HG03025 (cell line): ENCODE measurements at regions not wholly inside any gene's neighbourhood (a gene's known extent, or its start where the extent isn't known, plus 50 kb on each side); places are given as distances from the start of the nearest gene placed in this dataset.

Experiments used
- ATAC-seq: cut with Tn5 transposase; IDR thresholded peaks from one replicate; pipeline ENCODE4 v1.9.1; 2021; ENCODE audit warnings: mild to moderate bottlenecking, moderate library complexity; ENCODE audit not compliant: unreplicated experiment, low FRiP score

DNA sequence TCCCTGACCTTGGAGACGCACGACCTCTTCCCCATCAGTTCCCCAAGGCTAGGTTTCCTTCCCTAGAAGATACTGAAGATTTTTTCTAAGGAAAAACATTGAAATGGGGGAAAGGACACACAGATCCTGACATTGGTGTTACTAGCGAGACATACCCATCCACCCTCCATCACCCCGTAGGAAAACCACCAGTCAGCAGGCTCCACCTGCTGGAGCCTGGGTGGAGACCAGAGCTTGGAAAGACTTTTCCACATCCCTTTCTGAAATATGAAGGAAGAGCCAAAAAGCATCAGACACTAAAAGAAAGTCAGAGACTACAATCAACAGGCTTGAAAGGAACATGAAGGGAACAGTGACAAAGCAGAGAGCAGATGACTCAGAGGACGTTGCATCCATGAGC lies 638.0 kb downstream of the IRX1 start:
- ATAC-seq, result no peak

DNA sequence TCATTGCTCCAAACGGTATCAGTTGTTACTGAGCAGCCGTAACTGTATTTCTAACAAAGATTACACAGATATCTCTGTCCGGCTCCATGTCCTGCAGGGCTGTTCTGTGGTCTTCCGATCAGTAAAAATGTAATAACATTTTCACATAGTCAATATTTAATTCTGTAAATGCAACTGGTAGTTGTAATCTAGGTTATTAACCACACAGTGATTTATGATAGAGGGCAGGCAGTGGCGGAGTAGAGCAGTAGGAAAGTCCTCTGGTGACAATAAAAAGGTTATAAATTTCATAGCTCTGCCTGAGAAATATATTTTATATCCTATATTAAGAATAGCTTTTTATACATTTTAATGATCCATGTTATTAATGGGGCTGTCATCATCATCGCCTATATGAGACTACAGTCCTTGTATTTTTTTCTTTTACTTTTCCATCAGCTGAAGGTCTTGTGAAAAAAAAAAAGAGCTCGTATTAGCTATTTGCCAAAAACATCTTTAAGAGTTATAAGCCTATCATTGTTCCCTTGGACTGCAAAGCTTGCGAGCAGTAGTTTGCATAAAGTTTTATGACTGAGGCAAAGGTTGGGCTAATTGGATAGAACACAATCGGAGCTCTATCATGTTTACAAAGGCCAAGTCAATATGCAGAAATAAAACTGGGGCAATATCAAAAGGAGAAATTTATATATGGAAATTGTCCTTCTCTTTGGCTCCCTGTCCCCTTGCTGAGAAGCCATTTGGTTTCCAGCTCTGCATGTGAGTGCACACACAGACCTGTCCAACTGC lies 648.0 kb downstream of the IRX1 start:
- ATAC-seq, result no peak

DNA sequence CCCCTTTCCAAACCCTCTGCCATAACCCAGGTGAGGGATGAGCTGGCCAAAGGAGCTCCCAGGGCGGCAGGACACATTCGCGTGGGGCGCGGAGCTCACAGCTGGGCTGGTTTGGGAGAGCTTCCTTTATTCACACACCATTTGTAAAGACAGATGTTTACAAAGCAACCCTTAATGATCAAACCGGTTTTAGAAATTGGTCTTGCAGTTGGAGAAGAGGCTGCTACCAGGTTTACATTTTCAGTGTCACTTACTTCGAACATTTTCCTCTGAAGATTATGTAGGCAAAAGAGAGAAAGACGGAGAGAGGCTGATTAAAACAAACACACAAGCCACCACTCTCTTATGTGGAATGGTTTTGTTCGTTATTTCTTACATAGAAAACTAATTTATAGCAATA lies 648.7 kb downstream of the IRX1 start:
- ATAC-seq, result no peak

DNA sequence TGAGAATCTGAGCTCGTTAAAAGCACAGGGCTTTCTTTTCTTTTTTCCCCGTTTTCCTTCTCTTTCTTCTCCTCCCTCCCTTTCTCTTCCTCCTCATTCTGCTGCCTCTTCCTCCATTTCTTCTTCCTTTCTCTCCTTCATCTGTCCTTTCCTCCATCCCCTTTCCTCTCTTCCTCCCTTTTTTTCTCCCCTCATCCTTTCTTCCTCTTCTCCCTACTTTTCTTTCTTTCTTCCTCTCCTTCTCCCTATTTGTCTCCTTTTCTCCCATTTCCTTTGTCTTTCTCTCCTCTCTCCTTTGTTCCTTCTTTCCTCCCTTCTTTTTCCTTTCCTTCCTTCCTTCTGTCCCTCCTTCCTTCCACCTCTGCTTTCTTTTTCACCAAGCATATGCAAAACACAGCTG lies 649.4 kb downstream of the IRX1 start:
- no peak for ATAC-seq

DNA sequence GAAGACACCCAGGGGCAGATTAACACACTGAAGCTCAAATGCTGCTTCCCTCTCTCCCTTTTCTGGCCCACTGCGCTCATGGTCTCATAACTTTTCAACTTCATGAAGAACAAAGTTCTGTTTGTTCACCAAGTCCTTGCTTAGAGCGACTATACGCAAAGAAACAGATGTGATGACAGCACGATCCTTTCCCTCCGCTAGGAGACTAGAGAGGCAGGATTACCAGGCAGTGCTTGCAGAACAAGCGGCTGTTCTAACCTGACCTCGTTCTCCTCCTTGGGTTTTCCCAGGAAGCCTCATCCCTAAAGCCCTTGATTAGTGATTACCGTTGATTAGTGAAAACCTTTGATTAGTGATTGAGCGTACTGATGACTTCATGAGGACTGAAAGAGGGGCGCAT lies 649.9 kb downstream of the IRX1 start:
- ATAC-seq, result no peak

DNA sequence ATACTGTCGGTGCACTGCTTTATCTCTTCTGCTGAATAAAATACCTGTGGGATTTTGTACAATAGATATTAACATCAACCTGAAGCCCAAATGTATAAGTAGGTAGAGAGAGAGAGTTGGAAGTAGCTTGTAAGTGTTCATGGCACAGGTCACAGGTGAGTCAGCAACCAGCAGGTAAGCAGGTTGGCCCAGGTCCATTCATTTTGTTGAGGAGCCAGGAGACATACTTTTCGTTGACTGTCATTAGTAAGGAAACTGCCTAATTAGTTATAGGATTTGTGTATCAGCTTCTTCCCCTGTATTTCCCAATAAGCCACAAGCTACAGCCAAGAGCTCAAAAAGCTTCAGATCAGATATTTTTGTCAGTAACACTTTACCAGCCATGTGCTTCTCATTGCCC lies 650.8 kb downstream of the IRX1 start:
- no peak for ATAC-seq

DNA sequence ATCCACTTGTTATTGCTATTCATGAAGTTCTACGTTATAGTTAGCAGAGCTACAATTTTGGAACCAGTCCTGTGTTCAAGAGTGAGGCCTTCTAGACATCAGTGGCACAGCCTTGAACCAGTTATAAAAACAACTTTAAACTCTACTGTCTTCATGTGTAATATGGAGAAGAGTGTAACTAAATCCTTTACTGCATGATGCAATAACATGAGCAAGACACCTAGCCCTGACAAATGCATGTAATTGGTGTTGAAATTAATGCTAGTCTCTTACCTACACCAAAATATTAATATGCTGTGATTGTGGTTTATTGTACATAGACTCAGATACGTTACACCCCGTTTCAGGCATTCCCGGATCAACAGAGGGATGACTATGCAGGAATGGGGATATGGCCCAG lies 654.6 kb downstream of the IRX1 start:
- no peak for ATAC-seq

DNA sequence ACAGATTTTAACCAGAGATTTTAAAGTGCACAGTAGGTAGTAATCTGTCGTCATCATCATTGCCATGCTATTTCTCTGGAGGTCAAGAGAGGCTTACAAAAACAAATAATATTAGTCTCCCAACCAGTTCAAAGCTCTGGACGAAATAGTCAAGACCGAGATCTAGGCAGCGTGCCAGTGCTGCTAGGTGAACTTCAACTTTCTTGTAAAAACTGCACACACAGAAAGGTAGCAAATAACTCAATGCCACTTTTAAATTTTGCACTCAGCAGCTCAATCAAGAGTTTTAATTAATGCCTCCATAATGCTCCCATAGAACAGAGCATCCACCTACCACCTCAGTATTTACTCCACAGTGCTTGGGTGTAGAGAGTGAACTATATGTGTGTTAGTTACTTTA lies 656.8 kb downstream of the IRX1 start:
- ATAC-seq, result no peak

DNA sequence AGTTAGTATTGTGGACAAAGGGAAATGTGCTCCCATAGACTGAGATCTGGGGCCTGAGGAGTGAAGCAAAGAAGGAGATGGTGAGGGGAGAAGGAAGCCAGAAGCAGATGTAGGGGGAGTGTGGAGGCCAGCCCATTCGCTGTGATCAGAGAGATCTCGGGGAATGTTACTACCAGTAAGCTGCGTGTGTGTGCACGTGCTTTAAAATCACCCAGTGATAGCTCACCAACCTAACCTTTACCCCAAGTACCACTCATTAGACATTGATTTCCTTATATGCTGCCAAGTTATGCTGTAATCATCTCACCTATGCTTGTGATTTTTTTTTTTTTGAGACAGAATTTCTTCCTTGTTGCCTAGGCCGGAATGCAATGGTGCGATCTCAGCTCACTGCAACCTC lies 659.1 kb downstream of the IRX1 start:
- no peak for ATAC-seq

DNA sequence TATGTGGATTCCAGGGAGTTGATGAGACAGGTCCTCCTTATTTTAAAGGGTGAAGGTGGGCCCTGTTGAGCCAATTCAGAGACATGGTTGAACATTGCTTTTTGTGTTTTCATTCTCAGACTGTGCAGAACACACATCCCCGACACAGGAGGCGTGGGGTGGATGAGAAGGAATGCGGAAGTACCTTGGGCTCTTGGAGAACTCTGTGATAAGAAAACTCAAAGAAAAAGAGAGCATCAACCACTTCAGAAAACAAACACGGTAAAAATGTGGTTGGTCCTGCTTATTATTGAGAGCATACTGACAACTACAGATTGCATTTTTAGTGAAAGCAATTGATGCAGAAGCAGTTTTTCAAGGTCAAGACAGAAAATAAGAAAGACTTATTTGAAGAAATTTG lies 659.8 kb downstream of the IRX1 start:
- no peak for ATAC-seq

DNA sequence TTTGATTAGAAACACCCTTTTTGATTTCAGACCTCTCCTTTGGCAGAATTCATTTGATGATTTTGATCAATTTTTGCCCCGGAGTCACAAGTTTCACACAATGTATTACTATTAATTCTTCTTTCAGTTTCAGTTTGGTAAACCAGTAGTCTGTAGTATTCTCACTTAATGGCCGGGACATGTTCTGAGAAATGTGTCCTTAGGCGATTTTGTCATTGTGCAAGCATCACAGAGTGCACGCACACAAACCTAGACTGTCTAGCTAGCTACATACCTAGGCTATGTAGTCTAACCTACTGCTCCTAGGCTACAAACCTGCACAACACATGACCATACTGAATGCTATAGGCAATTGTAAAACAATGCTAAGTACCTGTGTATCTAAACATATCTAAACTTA lies 662.5 kb downstream of the IRX1 start:
- no peak for ATAC-seq

DNA sequence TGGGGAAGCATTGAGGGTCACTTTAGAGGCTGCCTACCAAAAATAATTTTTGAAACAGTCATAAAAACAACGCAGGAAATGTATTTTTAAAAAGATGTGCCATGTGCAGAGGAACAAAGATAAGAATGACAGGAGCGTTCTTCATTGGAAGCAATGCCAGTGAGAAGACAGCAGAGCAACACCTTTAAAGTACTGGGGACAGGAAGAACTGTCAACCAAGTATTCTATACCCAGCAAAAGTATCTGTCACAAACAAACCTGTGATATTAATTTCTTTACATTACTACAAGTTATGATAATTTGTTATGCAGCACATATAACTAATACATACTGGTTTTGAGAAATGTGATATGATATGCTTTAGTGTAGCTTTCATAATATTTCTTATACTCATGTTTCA lies 675.6 kb downstream of the IRX1 start:
- no peak for ATAC-seq

DNA sequence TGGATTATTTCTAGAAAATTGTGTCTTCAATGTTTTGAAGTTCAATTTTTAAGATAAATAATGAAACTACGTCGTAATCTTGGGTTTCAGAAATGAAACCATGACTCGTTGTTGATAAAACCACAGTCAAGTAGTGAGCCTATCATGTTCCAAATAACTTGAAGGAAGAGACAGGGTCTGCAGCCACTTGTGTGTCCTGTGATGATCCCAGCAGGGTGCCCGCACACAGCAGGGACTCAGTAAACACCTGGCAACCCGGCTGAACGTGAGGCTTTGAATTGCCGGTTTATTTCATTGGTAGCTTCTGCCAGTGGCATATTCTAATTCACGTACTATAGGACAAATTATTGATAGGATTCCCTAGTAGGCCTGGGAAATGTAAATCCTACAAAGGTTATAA lies 679.6 kb downstream of the IRX1 start:
- no peak for ATAC-seq

DNA sequence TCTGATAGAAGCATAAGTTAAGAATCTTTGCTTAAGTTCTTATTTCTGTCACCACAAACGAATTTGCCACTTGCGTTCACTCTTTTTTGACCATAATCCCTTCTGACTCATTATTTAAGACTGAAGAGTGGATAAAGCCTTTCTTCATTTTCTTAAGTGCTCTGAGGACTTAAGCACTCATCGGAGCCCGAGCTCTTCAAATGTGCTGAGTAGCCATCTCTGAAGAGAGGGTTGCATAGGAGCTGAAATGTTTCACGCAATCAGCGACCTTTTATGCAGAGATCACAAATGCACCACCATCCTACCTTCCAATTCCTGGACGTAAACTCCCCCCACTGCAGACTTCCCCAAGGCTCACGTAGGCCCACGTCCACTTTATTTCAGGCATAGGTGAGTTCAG lies 699.2 kb downstream of the IRX1 start:
- ATAC-seq, result no peak

DNA sequence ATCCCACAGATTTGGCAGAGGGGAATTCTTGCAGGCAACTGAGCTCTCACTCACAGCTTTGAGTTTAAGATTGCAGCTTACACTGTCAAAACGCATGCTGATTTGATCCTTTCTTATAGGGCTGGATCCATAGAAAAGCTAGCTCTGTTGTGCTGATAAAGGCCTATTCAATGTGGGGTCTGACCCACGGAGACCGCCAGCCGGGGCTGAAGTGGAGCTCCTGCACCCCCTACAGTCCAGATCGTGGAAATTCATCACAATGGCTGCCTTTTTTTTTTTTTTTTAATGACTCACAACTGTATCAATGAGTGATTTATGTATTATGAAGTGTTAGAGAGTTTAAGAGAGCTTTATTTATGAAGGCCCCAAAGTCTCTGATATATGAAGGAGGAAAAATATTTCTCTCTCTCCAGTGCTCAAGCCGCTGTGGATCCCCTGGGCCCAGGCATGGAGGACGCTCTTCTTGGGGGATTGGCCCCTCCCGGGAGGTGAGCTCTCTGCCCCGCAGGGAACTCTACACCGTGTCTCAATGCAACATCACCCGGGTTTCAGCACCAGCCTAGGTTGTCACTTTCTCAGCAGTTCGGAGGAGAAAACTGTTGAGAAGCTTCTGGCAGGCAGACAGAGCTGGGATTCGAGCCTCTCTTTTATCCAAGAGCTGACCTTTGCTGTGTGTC lies 700.2 kb downstream of the IRX1 start:
- no peak for ATAC-seq

DNA sequence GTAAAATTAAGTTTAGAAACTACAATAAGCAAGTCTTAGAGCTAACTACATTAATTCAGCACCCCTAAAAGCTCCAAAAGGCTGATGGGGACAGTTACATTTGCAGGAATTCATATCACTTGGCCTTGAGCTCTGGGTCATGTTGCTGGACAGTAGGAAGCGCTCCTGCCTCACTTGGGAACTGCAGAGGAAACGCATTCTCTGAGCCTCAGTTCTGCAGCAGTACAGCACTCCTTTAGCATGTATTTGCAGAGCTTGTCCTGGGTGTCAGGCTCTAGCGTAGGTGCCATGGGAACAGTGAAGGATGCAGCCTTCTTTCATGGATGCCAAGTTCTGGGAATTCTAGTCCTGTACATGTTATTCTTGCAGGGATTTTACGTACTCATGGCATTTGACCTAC lies 710.4 kb downstream of the IRX1 start:
- ATAC-seq, result no peak

DNA sequence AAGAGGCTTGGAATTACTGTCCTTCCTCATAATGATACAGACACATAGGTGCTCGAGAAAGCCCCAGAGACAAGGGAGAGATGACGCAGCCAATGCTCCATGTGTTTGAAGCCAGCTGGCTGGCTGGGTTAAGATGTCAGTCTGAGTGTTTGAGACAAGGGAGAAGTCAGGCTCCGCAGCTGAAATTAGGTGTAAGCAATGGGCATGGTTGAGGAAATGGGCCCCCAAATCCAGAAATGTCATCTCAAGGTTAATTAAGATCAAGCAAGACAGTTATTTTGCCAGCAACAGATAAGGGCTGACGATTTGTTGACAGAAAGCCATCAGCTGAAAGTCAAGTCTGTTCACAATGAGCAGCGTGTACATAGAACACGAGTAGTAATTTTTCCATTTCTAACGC lies 713.4 kb downstream of the IRX1 start:
- no peak for ATAC-seq

DNA sequence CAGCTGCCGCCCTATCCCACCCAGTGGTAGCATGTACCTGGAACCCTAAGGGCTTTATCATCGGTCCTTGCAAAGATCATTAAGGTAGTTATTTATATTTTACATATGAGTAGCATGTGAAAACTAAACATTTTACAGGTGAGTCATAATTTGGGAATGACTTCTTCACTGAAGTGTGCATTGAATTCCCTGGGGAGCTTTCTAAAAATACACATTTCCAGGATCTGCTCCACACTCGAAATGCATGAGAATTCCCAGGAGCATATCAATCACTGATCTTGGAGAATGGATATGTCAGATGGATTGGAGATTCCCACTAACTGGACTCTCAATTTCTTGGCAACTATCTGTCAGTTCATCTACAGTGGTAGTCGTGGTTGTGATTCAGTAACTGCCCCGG lies 717.5 kb downstream of the IRX1 start:
- no peak for ATAC-seq

DNA sequence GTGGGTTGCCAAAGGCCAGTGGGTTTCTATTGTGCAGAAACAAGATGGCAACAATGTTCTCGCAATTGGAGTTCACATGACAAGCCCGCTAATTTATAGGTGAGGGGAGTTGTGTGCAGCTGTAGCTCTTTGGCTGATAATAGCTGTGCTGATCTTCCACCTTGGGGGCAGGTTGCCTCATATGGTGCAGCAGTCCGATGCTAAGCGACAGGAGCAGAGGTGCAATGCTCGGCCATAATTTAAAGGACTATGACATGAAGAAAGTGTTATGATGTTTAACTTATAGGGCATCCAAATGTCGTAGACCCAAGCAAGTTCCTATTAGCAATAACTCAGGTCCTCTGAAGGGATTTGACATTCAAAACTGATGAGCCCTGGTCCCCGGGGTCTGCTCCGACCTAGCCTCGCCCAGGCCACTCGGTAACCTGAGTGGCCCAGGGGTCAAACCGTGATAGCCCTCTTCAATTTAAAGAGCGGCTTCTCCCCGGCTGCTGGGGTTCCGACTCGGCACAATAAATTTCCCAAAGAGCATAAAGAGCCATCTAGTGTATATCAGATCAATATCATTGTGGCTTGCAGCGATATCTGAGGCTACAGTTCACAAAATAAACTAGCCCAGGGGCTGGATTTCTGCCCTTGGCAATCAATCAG lies 724.0 kb downstream of the IRX1 start:
- no peak for ATAC-seq

DNA sequence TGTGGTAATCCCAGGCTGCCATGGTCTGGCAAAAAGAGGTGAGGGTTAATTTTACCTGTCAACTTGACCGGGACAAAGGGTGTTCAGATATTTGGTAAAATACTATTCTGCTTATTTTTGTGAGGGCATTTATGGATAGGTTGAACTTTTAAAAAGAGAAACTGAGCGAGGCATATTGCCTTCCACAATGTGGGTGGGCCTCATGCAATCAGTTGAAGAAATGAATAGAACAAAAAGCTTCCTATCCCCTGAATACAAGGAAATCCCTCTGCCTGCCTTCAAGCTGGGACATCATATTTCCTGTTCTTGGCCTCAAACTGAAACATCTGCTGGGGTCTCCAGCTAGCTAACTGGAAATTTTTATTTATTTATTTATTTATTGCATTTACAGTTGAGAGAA lies 734.7 kb downstream of the IRX1 start:
- no peak for ATAC-seq

DNA sequence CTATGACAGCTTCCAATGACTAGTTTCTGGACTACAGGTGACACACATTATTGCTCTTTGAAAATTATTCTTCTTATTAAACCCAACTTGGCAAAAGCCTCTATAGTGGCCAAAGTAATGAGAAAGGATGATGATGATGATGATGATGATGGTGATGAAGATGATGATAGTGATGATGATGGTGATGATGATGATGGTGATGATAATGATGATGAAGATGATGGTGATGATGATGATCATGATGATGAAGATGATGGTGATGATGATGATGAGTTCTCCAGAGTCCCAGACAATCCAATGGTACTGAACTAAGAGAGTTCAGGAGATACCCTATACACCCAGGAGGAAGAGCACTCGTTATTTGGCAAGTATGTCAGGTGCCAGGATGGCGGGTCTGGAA lies 739.4 kb downstream of the IRX1 start:
- ATAC-seq, result no peak

DNA sequence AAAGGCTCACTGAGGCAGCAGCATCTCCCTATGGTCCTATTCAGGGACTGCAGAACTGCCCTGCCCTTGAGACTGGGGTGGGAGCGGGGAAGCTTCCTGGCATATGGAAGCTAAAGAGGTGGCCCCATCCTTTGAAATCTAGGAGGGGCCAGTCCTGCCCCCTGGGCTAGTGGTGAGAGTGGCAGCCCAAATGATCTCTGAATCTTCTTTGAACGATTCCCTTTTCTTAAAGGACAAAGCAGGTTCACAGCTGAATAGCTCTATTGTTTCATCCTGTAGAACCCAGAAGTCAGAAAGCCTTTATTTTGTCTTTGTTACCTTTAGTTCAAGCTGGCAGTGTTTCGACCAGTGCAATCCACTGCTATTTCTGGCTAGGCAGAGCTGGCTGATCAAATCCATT lies 741.9 kb downstream of the IRX1 start:
- no peak for ATAC-seq
